DOHH2 (cell line): ENCODE measurements at regions not wholly inside any gene's neighbourhood (a gene's known extent, or its start where the extent isn't known, plus 50 kb on each side); places are given as distances from the start of the nearest gene placed in this dataset.

Experiments
- H3F3A ChIP-seq: fragments of 200-600 bp; sonication (generic), shearing (Covaris generic); 2 replicates; pipeline ENCODE4 v1.6.0; 2016; ENCODE audit warnings: antibody characterized with exemption, mild to moderate bottlenecking; ENCODE audit not compliant: control insufficient read depth, insufficient read depth
- H3K27ac ChIP-seq: fragments of 200-600 bp; sonication (generic); 2 replicates; pipeline ENCODE4 v1.5.1; 2014; ENCODE audit warnings: low read depth, mild to moderate bottlenecking, low read length, moderate library complexity
- H3K27me3 ChIP-seq: fragments of 200-600 bp; sonication (generic); 2 replicates; pipeline ENCODE4 v1.6.1; 2014; ENCODE audit warnings: mild to moderate bottlenecking, low read length, mixed read lengths; ENCODE audit not compliant: control insufficient read depth
- H3K36me3 ChIP-seq: fragments of 200-600 bp; sonication (generic); 2 replicates; pipeline ENCODE4 v1.6.1; 2014; ENCODE audit warnings: mild to moderate bottlenecking, low read length, moderate library complexity, mixed read lengths; ENCODE audit not compliant: control insufficient read depth
- H3K4me1 ChIP-seq: fragments of 200-600 bp; sonication (generic); 2 replicates; pipeline ENCODE4 v1.6.1; 2014; ENCODE audit warnings: mild to moderate bottlenecking, low read length, mixed read lengths; ENCODE audit not compliant: control insufficient read depth
- H3K4me2 ChIP-seq: fragments of 200-600 bp; sonication (generic); 2 replicates; pipeline ENCODE4 v1.6.0; 2014; ENCODE audit warnings: mild to moderate bottlenecking, low read length, moderate library complexity
- H3K4me3 ChIP-seq: fragments of 200-600 bp; sonication (generic); 2 replicates; pipeline ENCODE4 v1.5.1; 2014; ENCODE audit warnings: mild to moderate bottlenecking, low read length, mixed read lengths
- H3K79me2 ChIP-seq: fragments of 200-600 bp; sonication (generic); 2 replicates; pipeline ENCODE4 v1.6.1; 2014; ENCODE audit warnings: mild to moderate bottlenecking, low read length, mixed read lengths; ENCODE audit not compliant: control insufficient read depth
- H3K9me2 ChIP-seq: fragments of 200-600 bp; sonication (generic); replicated peaks from 2 replicates; pipeline ENCODE4 v1.6.1; 2014; ENCODE audit warnings: mild to moderate bottlenecking, low read length, mixed read lengths; ENCODE audit not compliant: control insufficient read depth
- H3K9me3 ChIP-seq: fragments of 200-600 bp; sonication (generic); 2 replicates; pipeline ENCODE4 v1.6.1; 2014; ENCODE audit warnings: antibody characterized with exemption, low read length, mixed read lengths; ENCODE audit not compliant: control insufficient read depth, insufficient read depth
- H4K20me1 ChIP-seq: fragments of 200-600 bp; sonication (generic); 2 replicates; pipeline ENCODE4 v1.6.0; 2014; ENCODE audit warnings: low read depth, mild to moderate bottlenecking, antibody characterized with exemption, low read length, moderate library complexity; ENCODE audit not compliant: control insufficient read depth, insufficient read depth
- CTCF ChIP-seq: fragments of 200-600 bp; sonication (generic); IDR thresholded peaks from one replicate; pipeline ENCODE4 v1.5.1; 2014; ENCODE audit warnings: antibody characterized with exemption, mild to moderate bottlenecking, low read depth, low read length; ENCODE audit not compliant: poor library complexity, severe bottlenecking
- EZH2phosphoT487 ChIP-seq: fragments of 200-600 bp; sonication (generic); IDR thresholded peaks from 2 replicates; pipeline ENCODE4 v1.6.1; 2017; ENCODE audit warnings: borderline replicate concordance, mild to moderate bottlenecking, antibody characterized with exemption, low read length, moderate library complexity, mixed read lengths

DNA sequence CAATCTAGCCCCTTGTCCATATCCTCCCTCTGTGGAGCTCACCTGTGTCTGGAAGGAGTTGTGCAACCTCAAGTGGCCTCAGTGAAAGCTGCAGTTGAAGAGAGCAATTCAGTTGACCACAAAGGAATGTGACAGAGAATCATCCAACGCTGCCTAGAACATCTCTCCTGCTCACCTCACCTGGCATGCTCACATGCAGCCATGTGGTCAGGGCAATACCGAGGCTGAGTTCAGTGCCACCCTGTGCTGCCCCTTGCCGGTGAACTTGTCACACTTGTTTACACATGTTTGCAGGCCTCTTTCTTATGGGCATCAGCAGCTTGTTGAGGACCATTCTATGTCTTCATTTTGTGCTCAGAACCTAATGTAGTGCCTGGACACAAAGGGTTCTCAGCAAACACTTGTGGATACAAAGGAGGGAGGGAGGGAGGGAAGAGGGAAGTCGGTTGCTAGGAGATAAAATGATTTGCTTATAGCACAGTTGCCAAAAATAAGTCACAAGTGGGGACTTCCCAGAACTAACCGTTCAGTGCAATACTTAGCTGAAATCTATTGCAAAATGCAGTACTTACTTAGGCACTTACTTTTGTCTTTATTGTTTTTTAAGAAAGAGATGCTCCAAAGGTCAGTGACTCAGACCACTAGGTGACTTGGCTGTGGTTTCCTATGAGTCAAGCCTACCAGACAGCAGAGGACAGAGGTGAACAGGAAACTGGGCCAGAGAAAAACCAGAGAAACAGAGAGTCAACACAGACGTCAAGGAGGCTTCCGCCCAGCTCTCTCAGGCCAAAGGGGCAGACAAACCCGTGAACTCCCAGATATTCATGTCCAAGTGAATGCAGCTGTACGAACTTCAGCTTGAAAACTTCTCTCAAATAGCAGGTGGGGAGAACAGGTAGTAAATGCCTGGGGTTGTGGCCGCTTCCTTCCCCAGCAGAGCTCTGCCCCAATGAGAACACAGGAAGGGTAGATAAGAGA is 227.8 kb upstream of the CTNNB1 start:
- Histone ChIP-seq H3K9me3 (no peaks in the 10 kb centered on the region), H3K9me2 (no peaks in the 10 kb centered on the region; the same call in 1 of the 2 replicates), H4K20me1 (no peaks in the 10 kb centered on the region), H3K27me3 (no peaks in the 10 kb centered on the region), H3K4me2 (peak overlapping the region; percentile 89), H3K4me1 (peaks cover 86% of the 10 kb centered on the region), H3K4me3 (peak overlapping the region; percentile 64), H3K36me3 (no peaks in the 10 kb centered on the region), H3F3A (peaks cover 23% of the 10 kb centered on the region), H3K27ac (peak overlapping the region; percentile 95), H3K79me2 (no peaks in the 10 kb centered on the region)
- TF ChIP-seq CTCF = peak; percentile 42
- no peak for TF ChIP-seq EZH2phosphoT487

DNA sequence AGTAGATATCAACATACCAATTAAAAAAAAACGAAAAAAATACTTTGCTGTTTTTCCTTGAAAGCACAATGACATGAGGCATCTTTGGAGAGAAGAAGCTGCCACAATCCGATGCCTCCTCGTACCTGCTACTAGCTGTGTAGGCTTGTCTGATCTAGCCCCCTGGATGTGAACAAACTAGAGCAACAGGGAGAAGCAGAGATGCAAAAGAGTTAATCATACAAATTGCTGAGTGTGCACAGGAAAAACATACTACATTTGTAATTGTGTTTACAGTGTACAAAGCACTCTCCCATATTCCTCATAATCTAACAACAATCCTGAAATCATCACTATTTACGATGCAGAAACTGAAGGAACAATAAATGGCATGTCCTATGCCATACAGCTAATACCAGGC is 227.0 kb upstream of the CTNNB1 start:
- Histone ChIP-seq H3K4me1 (peaks cover 81% of the 10 kb centered on the region), H3K9me3 (no peaks in the 10 kb centered on the region), H3K36me3 (no peaks in the 10 kb centered on the region), H3K9me2 (no peaks in the 10 kb centered on the region; the same call in 1 of the 2 replicates), H3K27me3 (no peaks in the 10 kb centered on the region), H3K4me3 (peak overlapping the region; percentile 64), H3F3A (peaks cover 22% of the 10 kb centered on the region), H3K27ac (peak overlapping the region; percentile 95), H3K4me2 (peak overlapping the region; percentile 89), H3K79me2 (no peaks in the 10 kb centered on the region), H4K20me1 (no peaks in the 10 kb centered on the region)
- TF ChIP-seq CTCF = no peak
- TF ChIP-seq EZH2phosphoT487 = no peak

GRCh38 chr3:40973141-40973540 is 226.2 kb upstream of the CTNNB1 start:
- Histone ChIP-seq H4K20me1 (no peaks in the 10 kb centered on the region), H3K4me3 (no peak overlapping the region), H3K4me2 (peak overlapping the region; percentile 89; the same call in 1 of the 2 replicates), H3K27ac (peak overlapping the region; percentile 95), H3K27me3 (no peaks in the 10 kb centered on the region), H3K4me1 (peaks cover 75% of the 10 kb centered on the region), H3K79me2 (no peaks in the 10 kb centered on the region), H3K36me3 (no peaks in the 10 kb centered on the region), H3K9me3 (no peaks in the 10 kb centered on the region), H3K9me2 (no peaks in the 10 kb centered on the region; the same call in 1 of the 2 replicates), H3F3A (peaks cover 14% of the 10 kb centered on the region)
- TF ChIP-seq CTCF (no peak), EZH2phosphoT487 (no peak)
